TTC549 (cell line): ENCODE measurements at regions not wholly inside any gene's neighbourhood (a gene's known extent, or its start where the extent isn't known, plus 50 kb on each side); places are given as distances from the start of the nearest gene placed in this dataset.

Experiments used
- FAIRE-seq: peaks from 2 replicates; lab custom pipeline; 2012; peaks lifted over from hg19 to GRCh38; lab: Jason Lieb, UNC

- FAIRE-seq = no peak
Measured at GRCh38 chr13:50319635-50320255, 304.5 kb downstream of the KCNRG start.

DNA sequence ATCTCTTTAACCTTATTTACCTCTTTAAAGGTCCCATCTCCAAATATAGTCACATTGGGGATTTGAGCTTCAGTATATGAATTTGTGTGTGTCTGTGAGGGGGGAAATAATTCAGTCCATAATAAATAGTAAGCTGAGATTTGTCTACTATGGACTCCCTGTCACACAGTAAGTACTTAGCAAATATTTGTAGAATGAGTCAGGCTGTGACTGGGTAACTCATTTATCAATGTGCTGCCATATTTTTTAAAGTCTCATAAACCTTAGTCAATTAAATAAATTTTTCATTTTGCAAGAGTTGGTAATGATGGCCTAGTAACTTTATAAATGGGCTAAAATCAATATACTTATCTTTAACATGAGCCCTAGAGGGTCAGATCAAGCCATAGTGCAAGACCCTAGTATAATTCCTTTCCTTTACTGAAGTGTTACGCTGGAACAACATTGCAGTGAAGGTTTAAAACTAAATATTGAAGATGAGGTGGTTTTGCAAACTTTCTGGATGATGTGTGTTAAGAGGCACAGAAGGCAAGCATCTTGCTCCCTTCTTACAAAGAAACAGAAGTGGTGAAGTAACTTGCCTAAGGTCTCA lies 305.1 kb downstream of the KCNRG start:
- no peak for FAIRE-seq

GRCh38 chr13:50322006-50322405 lies 306.8 kb downstream of the KCNRG start:
- no peak for FAIRE-seq

GRCh38 chr13:50323440-50324065 lies 308.3 kb downstream of the KCNRG start:
- FAIRE-seq = no peak

DNA sequence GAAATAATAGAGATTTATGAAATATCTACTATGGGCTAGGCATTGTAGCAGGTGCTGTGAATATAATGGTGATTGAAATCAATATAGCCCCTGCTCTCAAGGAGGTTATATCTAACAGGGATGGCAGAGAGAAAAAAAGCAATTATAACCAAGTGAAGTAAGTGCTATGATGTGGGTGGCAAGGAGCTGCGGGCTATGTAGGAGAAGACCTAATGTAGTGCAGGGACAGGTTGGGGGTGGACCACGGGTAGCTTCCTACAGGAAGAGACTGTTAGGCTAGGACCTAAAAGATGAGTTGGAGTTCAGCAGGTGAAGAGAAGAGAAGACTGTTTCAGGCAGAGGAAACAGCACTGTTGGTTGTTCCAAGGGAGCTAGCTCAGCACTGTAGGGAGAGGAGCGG lies 311.0 kb downstream of the KCNRG start:
- FAIRE-seq = no peak

- FAIRE-seq = no peak
Measured at GRCh38 chr13:50326811-50327210, 311.6 kb downstream of the KCNRG start.

GRCh38 chr13:50334115-50334778 lies 319.0 kb downstream of the KCNRG start:
- no peak for FAIRE-seq

DNA sequence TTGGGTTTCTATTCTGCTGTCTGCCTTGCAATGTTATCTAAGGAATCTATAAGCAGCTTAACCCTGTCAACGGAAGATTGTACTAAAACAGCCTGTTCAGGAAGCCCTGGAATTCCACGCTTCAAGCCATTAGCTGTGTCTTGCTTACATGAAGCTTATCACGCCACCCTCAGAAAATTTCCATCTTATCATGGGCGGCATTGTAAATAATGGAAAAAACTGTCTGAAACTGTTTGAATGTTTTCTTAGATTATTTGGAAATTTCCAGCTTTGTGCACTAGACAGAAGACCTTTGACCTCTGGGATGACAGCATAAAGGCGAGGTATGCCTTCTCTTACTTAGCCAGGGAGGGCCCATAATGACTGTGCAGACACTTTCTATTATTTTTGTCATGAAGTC lies 319.7 kb downstream of the KCNRG start:
- FAIRE-seq = no peak

GRCh38 chr13:50339271-50339670 lies 324.0 kb downstream of the KCNRG start:
- FAIRE-seq = no peak

- no peak for FAIRE-seq
Measured at GRCh38 chr13:50340146-50340545, 324.9 kb downstream of the KCNRG start.

DNA sequence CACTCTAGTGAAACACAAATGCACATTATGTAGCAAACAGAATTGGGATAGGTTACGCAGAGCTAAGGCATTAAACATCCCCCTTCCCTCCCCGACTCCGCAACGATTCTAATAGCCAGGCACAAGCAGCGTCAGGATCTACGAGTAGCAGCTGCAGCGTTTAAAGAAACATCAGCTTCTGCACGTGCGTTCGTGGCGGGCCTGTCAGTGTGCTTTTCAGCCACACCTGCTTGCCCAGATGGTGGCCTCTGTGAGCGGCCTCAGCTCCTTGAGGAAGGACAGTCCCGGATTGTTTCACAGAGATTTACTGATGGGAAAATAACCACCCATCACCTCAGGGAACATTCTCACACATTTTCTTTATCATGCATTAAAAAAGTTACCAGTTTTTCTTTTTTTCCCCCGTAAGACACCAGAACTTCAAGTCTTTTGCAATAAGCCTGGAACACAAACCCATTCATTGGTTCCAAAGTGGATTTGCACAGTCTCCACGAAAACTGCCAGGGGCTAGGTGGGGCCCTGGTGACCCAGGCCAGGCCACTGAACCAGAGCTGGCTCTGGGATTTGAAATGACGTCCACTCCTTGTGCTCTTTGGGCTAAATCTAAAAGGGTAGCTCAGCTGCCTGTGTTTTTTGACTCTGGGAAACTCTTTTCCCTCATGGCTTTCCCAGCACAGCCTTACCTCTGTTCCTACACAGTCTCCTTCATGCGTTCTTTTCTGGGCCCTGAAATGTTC lies 325.5 kb downstream of the KCNRG start:
- no peak for FAIRE-seq

DNA sequence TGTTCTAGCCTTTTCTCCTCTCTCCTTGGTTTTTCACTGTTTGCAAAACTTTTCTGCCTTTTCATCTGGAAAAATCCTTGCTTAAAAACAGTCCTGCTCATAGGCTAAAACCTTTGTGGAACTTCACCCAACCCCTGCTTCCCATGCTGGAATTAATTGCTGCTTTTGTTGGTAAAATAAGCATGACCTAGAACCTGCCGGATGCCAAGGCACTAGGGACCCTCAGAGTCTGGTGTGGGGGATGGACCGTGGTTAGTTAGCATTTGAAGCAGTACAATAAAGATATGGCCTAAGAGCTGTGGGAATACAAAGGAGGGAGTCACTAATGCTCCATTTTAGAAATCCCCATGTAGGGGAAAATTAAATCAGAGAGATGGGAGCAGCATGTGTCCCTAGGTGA lies 326.3 kb downstream of the KCNRG start:
- no peak for FAIRE-seq

DNA sequence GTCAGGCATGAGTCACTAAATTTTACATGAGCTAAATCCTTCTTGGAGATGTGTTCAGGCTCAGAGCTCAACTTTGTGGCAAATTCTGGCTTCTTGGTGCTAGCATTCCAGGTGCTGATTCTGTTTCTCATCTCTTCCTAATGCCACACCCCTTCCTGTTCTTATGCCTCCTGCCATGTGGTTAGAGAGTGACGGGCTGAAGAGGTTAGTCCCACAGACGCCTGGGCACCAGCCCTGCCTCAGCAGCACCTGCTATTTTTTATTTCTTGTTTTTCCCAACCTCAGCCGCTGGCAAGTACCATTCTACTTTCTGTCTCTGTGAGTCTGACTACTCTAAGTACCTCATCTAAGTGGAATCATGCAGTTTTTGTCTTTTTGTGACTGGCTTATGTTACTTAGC lies 329.5 kb downstream of the KCNRG start:
- FAIRE-seq = no peak

DNA sequence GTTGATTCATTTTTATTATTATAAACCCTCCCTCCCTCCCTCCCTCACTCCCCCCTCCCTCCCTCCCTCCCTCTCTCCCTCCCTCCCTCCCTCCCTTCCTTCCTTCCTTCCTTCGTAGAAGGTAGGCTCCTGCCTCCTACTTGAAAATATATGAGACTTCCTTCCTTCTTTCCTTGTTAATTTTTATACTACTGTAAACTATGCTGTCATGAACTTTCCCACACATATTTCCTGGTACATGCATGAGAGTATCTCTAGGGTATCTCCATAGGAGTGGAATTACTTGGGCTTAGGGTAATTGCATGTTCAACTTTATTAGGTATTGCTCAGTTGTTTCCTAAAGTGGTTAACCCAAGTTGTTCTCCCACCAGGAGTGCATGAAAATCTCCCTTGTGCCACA lies 330.6 kb downstream of the KCNRG start:
- no peak for FAIRE-seq

DNA sequence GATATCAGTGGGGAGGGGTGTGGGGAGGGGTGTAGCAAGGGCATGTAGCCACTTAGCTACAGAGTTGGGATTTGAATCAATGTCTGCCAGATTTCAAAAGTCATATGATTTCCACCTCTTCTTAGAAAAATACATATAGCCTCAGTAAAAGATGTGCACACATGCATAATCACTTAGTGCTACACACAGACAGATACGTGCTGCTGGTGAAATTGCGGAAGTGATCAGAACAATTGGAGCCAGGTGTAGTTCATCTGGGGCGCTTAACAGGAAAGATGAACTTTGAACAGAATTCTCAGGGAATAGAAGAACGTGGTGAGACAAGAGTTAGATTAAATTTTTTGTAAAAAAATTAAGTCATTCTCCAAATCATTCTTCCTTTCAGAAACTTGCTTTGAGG lies 333.1 kb downstream of the KCNRG start:
- FAIRE-seq = no peak

DNA sequence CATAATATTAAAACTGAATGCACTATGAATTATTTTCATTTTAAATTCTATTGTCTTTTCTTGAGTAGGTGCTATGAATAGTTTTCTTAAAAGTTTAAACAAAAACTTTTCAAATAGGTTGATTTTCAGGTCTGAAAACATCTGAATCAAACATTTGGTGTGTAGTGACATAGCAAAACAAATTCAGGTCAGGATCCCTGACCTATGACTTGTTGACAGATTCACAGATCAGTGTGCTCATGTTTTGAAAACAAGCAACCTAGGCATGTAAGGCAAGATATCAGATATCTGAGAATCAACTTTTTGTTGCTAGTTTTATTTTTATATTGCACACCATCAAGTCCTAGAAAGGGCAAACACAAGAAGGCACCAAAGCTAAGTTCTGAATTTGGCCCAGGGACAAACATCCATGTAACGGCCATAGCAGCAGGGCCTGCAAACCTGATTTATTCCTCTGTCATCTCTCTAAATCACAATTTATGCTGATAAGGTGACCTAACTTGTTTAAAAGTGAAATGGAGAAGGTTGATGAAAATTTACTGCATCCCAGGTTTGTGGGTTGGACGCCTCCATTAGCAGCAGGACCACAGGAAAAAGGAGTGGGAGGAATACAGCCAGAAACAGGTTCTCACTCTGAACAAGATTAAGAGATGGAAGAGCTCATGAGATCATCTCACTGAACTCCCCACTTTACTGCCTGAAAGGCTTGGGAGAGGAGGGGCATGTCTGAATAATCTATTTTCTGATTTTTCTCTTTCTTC lies 337.7 kb downstream of the KCNRG start:
- FAIRE-seq = no peak

DNA sequence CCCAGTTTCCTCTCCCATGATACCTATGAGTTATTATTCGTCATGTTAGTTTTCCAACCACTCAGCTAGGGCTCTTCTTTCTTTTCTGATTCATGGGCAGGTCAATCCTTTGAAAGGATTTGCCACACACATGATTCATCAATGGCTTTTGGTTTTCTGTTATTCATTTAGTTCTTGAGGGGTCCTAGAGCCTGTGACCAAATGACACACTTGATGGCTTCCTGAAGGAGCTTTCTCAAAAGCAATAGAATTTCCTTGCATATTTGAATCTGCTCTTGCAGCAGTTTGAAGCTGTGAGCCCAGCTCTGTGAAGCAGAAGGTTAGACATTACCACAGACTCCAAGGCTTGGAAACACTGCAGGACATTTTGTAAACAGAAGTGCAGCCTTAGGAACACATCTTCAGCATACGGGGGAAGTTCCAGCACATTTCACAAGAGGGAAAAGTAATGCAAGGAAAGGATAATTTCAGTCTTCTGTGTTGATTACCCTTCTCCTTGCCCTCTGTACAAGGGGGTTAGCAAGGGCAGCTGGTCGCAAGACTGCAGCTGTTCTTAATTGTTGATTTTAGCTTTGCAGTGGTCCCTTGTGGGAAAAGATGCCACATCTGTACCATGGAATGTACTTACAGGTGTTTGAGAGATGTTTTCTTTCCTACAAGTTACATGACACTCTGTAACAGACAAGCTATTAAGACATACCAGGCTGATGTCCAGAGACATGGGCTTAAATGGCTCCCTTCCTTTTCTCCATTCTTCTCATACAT lies 338.6 kb downstream of the KCNRG start:
- FAIRE-seq = no peak

DNA sequence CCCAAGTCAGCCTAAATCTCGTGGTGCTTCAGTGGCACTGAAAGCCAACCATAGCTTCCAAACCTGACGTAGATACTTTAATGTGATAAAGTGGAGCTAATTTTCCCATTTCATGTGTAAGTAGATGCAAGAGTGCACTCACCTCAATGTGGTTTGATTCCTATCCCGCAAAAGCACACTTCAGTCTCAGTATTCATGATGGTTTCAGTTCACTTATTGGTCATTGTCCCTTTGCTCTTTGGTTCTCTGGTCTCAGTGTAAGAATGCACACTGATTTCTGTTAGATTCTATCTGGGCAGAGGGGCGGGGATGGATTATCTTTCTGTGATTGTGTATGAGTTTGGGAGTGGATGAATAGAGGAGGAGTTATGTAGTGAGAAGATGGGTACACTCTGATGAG lies 340.6 kb downstream of the KCNRG start:
- FAIRE-seq = no peak

GRCh38 chr13:50357136-50357535 lies 341.9 kb downstream of the KCNRG start:
- FAIRE-seq = no peak

- no peak for FAIRE-seq
Measured at GRCh38 chr13:50357586-50358118, 342.4 kb downstream of the KCNRG start.
